Fibroblast of skin of back (primary cell): ENCODE measurements at regions not wholly inside any gene's neighbourhood (a gene's known extent, or its start where the extent isn't known, plus 50 kb on each side); places are given as distances from the start of the nearest gene placed in this dataset.

ENCODE experiments used
- DNase-seq: peaks from one replicate; pipeline ENCODE4 v3.0.0-alpha.2; 2013

DNA sequence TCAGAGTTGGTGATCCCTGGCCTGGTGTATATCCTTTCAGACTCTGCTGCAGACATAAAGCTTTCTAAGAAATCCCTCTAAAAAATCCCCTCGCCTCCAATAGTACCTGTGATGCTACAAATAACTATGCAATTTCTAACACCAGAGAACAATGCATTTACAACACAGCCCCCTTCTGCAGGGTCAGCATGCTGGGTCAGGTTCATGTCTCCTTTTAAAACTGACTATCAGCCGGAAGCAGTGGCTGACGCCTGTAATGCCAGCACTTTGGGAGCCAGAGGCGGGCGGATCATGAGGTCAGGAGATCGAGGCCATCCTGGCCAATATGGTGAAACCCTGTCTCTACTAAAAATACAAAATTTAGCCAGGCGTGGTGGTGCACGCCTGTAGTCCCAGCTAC is 77.0 kb upstream of the SPATA12 start:
- no peak for DNase-seq

GRCh38 chr3:56981445-56982230 is 78.8 kb upstream of the SPATA12 start:
- no peak for DNase-seq

- peak; percentile 98 for DNase-seq
Observed at GRCh38 chr3:56980798-56981390, 79.6 kb upstream of the SPATA12 start.

GRCh38 chr3:56980243-56980642 is 80.2 kb upstream of the SPATA12 start:
- no peak for DNase-seq

DNA sequence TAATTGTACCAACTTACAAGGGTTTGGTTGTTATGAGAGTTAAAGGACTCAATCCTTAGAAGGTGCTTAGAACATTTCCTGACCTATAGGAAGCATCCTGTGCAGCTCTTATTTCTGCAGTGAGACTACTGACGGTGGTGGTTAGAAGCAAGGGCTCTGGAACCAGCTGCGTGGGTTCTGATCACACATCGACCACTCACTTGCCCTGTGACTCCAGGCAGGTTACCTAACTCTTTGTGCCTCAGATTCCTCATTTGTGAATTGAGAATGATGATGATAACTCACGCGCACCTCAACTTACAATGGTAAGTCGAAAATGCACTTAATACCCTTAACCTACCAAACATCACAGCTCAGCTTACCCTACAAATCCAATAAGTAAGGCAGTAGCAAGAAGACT is 80.7 kb upstream of the SPATA12 start:
- no peak for DNase-seq

DNA sequence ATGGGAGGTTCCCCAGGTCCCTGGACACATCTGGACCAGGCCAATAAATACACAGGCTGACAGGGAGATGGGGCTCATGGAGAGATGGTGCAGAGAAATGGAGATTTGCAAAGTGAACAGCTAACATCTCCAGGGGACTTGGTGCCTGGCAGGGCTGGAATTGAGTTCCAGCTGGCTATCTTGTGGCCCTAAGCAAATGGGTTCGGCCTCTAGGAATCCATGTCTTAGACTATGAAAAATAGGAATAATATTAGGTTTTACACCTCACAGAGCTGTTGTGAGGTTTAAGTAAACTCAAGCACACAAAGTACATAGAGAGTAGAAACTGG is 82.9 kb upstream of the SPATA12 start:
- no peak for DNase-seq

- no peak for DNase-seq
Observed at GRCh38 chr3:56976651-56977560, 83.6 kb upstream of the SPATA12 start.

- no peak for DNase-seq
Observed at GRCh38 chr3:56975567-56975966, 84.9 kb upstream of the SPATA12 start.

DNA sequence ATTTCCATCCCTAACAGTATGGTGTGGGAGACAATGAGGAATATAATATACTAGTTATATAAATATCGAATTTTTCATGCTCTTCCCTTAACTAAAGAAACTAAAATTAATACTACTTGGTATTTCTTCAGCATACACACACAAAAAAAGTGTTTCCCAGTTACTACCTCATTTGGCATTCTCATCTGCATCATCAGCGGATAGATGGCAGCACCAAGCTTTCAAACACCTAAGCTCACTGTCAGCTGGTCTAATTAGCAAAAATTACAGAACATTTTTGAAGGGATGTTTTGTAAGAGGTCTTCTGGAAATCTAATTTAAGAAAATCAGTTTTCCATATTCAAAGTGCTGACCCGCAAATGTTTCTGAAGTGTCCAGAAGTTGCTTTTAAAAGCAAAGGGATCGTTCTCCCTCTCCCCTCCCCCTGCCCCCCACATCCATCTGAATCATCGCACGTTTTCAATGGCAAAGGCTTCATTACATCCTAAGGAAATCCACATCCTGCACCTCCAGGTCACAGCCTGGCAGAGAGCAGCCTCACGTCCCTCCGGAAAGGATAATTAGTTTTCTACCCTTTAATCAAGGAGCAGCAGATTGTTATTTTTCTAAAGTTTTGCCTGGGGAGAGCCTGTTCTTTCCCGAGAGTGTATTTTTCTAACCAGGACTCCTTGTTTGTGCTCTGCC is 86.1 kb upstream of the SPATA12 start:
- DNase-seq, result no peak

GRCh38 chr3:56971816-56972215 is 88.6 kb upstream of the SPATA12 start:
- no peak for DNase-seq

GRCh38 chr3:56971261-56971660 is 89.2 kb upstream of the SPATA12 start:
- no peak for DNase-seq

DNA sequence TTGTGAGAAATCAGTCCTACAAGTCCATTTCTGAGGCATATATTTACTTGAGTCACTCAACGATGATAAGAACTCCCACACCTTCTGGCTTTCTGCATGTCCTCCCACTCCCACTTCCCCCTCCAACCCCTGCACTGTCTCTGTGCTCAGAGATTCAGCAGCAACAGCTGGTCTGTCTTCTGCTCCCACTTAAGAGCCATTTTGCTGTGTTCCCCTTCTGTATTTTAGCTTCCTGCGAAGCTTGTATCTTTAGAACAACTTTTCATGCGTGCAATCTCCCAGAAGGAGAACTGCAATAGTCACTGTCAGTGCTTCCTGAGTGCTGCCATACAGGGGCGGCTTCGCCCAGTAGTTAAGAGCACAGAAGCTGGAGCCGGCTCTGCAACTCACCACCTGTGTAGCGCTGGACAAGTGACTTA is 90.0 kb upstream of the SPATA12 start:
- no peak for DNase-seq

DNA sequence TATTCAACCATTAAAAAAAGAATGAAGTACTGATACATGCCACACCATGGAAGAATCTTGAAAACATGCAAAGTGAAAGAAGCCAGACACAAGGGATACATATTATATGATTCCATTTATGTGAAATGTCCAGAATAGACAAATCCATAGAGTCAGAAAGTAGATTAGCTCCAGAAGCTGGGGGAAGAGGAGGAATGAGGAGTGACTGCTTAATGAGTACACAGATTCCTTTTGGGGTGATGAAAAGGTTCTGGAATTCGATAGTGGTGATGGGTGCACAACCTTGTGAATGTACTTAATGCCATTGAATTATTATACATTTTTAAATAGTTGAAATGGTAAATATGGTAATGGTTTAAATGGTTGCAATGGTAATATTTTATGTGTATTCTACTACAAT is 90.6 kb upstream of the SPATA12 start:
- no peak for DNase-seq

DNA sequence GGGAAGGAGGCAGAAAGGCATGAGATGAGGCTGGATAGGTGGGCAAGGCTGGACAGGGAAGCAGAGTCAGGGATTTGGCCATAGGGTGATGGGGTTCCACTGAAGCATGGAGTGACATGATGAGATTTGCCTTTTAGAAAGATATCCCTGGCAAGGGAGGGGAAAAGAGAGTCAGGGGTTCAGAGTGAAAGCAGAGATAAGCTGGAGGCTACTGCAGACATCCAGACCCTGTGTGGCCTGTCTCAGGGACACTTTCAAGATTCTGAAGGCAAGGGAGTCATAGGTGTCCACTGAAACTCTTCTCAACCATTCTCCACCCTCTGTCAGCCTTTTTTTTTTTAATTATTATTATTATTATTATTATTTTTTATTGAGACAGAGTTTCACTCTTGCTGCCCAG is 94.0 kb upstream of the SPATA12 start:
- no peak for DNase-seq

GRCh38 chr3:56966104-56966503 is 94.4 kb upstream of the SPATA12 start:
- no peak for DNase-seq

DNA sequence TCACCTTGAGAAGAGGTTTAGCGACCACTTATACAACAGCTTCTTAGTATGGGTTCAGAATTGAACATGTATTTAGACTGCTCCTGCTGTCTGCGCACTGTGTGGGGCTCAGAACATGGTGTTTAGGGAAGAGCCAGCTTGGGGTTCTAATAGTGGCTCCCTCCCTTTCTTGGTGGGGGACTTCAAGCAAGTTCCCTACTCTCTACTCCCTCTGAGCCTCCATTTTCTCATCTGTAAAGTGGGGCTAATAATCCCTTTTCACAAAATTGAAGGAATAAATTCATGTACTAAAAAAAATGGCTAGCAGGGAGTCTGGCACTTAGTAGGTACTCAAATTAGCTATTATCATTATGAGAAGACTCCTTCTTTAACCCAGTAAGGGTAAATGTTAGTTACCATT is 97.5 kb upstream of the SPATA12 start:
- no peak for DNase-seq

GRCh38 chr3:56962206-56962605 is 98.3 kb upstream of the SPATA12 start:
- DNase-seq, result no peak

- no peak for DNase-seq
Observed at GRCh38 chr3:56960234-56960917, 100.1 kb upstream of the SPATA12 start.

- no peak for DNase-seq
Observed at GRCh38 chr3:56958879-56959278, 101.6 kb upstream of the SPATA12 start.

DNA sequence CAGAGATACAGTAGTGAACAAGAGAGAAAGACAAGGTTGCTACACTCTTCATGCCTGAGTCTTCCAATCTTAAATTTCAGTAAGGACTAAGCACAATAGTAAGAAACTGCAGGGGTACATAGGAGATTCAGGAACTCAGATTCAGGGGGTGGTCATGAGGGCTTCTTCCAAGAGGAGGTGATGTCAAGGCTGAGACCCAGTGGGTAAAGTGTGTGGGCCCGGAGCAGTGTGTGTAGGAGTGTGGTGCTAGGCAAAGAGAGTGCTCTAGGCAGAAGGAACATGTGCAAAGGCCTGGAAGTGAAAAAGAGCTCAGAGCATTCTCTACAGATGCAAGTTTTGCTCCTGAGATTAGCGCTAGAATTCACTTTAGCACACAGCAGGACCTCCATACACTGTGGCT is 102.9 kb upstream of the SPATA12 start:
- no peak for DNase-seq

DNA sequence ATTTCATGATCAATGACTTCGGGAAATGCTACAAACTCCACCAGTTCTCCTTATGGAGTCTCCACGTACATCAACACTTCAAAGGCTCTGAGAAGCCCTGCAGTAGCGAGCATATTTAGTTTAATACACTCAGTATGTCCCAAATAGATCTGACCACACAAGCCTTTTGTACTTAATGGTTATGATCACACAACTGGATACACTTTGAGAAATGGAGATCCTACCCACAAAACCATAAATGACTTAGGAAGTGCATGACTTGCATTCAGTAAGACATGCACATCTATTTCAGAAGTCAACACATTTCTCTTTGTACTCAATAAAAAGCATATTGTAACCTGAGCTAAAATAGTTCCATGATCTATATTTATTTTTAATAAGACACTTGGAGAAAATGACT is 103.6 kb upstream of the SPATA12 start:
- no peak for DNase-seq

DNA sequence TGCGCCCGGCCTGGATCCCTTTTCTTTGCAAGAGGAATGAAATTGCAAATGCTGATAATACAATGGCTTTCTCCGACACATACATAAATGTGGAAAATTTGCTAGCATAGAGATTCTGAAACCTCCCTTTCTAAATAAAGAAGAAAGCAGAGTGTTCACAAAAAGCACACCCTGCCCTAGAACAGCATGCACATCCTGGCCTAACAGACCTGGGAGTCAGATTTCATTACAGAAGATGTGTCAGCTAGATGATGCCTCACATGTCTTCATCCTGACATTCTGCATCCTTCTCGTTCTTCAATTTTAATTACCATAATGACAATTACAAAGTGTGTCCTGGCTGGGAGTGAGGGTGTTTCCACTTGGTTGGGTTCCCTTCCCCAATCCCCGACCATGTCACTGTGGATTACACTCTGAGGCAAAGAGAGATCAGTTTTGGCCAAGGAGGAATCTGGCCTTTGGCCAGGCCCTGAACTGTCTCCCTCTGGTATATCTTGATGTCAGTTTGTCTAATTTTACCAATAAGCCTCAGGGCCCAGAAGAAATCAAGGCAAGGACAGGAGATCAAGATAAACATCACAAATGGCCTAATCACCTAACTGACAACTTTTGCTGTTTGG is 104.9 kb upstream of the SPATA12 start:
- no peak for DNase-seq
